Tibial nerve (tissue), 4 donors: ENCODE measurements at regions not wholly inside any gene's neighbourhood (a gene's known extent, or its start where the extent isn't known, plus 50 kb on each side); places are given as distances from the start of the nearest gene placed in this dataset.
A peak's percentile ranks its signal among the peaks of the same experiment; 100 is the strongest.
"Not testable (repeated sequence)": the region's sequence is repeated elsewhere in the genome, so short reads cannot be mapped to it uniquely, and the experiment has no call there.

Experiments used
- DNase-seq, 2 donors: peaks; one replicate each; pipeline ENCODE4 v3.0.0-alpha.2; 2019; ENCODE audit warnings: low spot score in 2 of 2
- H3K27ac ChIP-seq, 4 donors: fragments of 200-600 bp; sonication (generic) in 3 of 4; one replicate each; pipeline ENCODE4 v1.5.1; 2017 to 2019; ENCODE audit warnings: mild to moderate bottlenecking in 1 of 4
- H3K27me3 ChIP-seq, 2 donors: fragments of 200-600 bp; sonication (generic) in 1 of 2; one replicate each; pipeline versions ENCODE4 v1.5.1 to v1.6.0; 2017 to 2019
- H3K36me3 ChIP-seq, 3 donors: fragments of 200-600 bp; sonication (generic); one replicate each; pipeline ENCODE4 v1.5.1; 2018 to 2019
- H3K4me1 ChIP-seq, 4 donors: fragments of 200-600 bp; sonication (generic) in 3 of 4; one replicate each; pipeline ENCODE4 v1.5.1; 2017 to 2019
- H3K4me3 ChIP-seq, 4 donors: fragments of 200-600 bp; sonication (generic) in 3 of 4; one replicate each; pipeline ENCODE4 v1.5.1; 2017 to 2019; ENCODE audit warnings: mild to moderate bottlenecking in 1 of 4, moderate library complexity in 1 of 4
- H3K9me3 ChIP-seq, 4 donors: fragments of 200-600 bp; sonication (generic) in 3 of 4; one replicate each; pipeline ENCODE4 v1.5.1; 2017 to 2019
- EP300 ChIP-seq, 2 donors: sonication (generic); formaldehyde crosslinking; IDR thresholded peaks; one replicate each; pipeline ENCODE4 v1.6.1; 2017; ENCODE audit warnings: antibody characterized with exemption in 2 of 2, mild to moderate bottlenecking in 1 of 2
- POLR2A ChIP-seq, 2 donors: fragments of 450-650 bp; IDR thresholded peaks; one replicate each; pipeline ENCODE4 v1.6.1; 2017; ENCODE audit warnings: antibody characterized with exemption in 2 of 2, mild to moderate bottlenecking in 2 of 2, moderate library complexity in 2 of 2
- WGBS, 2 donors: methylation state at CpG; one replicate each; pipeline ENCODE4 v1.1.5; 2018; 5-methylcytosine and 5-hydroxymethylcytosine counted together
- TF ChIP-seq, protein P1 (sequence below), 5 experiments: fragments of 200-600 bp in 3 of 5; fragments of 450-650 bp in 2 of 5; sonication (generic) in 3 of 5; IDR thresholded peaks; one replicate each; pipeline ENCODE4 v1.5.1; 2016 to 2019; ENCODE audit warnings: antibody characterized with exemption in 5 of 5, mild to moderate bottlenecking in 3 of 5, moderate library complexity in 2 of 5

DNA sequence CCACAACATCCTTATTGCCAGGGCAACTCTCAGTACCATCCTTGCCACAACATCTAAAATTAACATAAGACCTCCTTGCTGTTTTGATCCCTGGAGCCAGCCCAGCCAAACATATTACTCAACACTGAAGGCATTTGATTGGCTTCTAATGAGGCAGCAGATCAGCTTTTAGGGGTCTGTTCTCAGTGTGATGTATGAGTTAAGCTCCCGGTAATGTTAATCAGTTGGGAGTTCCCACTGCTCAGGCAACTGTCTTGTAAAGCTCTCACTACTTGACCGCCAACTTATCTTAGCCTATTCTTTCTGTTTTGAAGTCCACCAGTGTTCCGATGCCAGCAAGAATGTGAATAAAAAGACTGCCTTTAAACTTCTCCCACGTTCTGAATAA, 158.9 kb downstream of the FOXB1 start:
- Histone ChIP-seq H3K4me3 (no peak overlapping the region), H3K9me3 (no peaks in the 10 kb centered on the region), H3K36me3 (no peaks in the 10 kb centered on the region), H3K4me1 (no peaks in the 10 kb centered on the region), H3K27me3 (no peaks in the 10 kb centered on the region), H3K27ac (no peak overlapping the region)
- TF ChIP-seq EP300 (IDR thresholded peaks at IDR 0.05) = no peak
- TF ChIP-seq, protein P1, sequence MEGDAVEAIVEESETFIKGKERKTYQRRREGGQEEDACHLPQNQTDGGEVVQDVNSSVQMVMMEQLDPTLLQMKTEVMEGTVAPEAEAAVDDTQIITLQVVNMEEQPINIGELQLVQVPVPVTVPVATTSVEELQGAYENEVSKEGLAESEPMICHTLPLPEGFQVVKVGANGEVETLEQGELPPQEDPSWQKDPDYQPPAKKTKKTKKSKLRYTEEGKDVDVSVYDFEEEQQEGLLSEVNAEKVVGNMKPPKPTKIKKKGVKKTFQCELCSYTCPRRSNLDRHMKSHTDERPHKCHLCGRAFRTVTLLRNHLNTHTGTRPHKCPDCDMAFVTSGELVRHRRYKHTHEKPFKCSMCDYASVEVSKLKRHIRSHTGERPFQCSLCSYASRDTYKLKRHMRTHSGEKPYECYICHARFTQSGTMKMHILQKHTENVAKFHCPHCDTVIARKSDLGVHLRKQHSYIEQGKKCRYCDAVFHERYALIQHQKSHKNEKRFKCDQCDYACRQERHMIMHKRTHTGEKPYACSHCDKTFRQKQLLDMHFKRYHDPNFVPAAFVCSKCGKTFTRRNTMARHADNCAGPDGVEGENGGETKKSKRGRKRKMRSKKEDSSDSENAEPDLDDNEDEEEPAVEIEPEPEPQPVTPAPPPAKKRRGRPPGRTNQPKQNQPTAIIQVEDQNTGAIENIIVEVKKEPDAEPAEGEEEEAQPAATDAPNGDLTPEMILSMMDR (IDR thresholded peaks at IDR 0.05) = no peak
- no peak for TF ChIP-seq POLR2A (IDR thresholded peaks at IDR 0.05)
- WGBS, 2 donors = 45 to 47% methylated on average over 4 of the region's 4 CpGs
- no peak for DNase-seq

DNA sequence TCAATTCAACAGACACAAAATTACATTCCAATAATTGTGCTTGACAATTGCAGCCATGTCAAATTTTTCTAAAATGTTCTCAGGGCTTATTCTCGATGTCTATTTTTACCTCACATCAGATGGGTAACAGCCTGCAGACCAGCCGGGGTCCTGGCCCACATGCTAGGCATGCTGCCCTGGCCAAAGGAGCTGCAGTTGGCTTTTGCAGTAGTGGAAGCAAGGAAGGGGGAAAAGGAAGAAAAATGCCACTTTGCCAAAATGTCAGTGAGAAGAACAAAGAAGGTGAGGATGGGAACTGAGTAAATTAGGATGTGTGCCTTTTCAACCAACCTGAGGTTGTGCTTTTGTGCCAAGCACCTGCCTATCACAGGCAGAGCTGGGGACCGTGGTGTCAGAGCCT, 161.0 kb downstream of the FOXB1 start:
- WGBS, 2 donors = 83 to 90% methylated on average over 3 of the region's 3 CpGs
- TF ChIP-seq, protein P1 (IDR thresholded peaks at IDR 0.05) = no peak
- TF ChIP-seq EP300 (IDR thresholded peaks at IDR 0.05) = no peak
- TF ChIP-seq POLR2A (IDR thresholded peaks at IDR 0.05) = no peak
- Histone ChIP-seq H3K9me3 (no peaks in the 10 kb centered on the region), H3K4me1 (no peaks in the 10 kb centered on the region), H3K27ac (no peak overlapping the region), H3K4me3 (no peak overlapping the region), H3K27me3 (no peaks in the 10 kb centered on the region), H3K36me3 (no peaks in the 10 kb centered on the region)
- DNase-seq = no peak

DNA sequence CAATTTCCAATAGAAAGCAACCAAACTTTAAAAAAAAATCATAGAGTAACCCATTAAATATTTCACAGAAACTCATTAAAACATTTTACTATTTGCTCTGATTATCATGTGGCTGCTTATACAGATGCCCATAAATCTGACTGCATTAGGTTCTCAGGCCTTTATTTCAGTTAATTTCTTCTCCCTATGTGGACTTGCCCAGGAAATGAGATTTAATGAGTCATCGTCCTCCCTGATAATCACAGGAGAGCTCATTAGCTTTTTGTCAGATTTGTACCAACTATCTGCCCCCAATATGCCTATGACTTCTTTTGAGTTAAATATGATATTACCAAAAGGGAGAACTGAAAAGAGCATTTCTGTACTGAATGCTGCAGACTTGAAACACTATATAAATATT, 168.0 kb downstream of the FOXB1 start:
- 32 to 47% methylated on average over 1 of the region's 1 CpG for WGBS, 2 donors
- no peak for TF ChIP-seq POLR2A (IDR thresholded peaks at IDR 0.05)
- TF ChIP-seq, protein P1 (IDR thresholded peaks at IDR 0.05) = no peak
- TF ChIP-seq EP300 (IDR thresholded peaks at IDR 0.05) = no peak
- Histone ChIP-seq H3K36me3 (no peaks in the 10 kb centered on the region), H3K27me3 (no peaks in the 10 kb centered on the region), H3K4me3 (no peak overlapping the region), H3K27ac (no peak overlapping the region), H3K4me1 (no peaks in the 10 kb centered on the region), H3K9me3 (no peaks in the 10 kb centered on the region)
- DNase-seq = no peak

DNA sequence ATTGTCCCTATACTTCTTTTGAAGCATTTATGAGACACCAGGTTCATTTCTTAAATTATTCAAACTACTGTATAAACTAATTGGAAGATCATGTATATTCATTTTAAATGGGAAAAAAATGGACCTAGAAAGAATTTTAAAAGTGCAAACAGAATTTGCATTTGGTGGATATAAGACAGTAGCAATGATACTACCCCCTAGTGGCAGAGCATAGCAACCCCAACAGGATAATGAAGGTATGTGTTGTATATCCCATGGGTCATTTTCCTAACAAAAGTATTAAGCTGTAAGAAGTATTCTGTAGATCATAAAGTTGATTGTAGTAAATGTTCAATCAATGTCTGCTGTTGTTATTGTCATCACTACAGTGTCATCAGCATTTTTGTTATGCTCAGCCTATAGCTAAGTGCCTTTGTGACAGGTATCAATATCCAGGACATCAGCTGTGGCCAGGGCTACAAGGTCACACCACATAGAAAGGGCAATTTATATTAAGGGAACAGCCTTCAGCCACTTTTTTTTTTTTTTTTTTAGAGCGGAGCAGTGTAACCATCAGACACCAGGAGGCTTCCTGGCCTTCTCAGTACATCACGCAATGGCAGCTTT, 175.8 kb downstream of the FOXB1 start:
- DNase-seq = peak in 1 of 2 donors; percentile 31
- Histone ChIP-seq H3K4me3 (no peak overlapping the region), H3K27ac (no peak overlapping the region), H3K4me1 (no peaks in the 10 kb centered on the region), H3K36me3 (no peaks in the 10 kb centered on the region), H3K9me3 (peaks cover 0 to 5% (median 0%) of the 10 kb centered on the region in 4 donors), H3K27me3 (no peaks in the 10 kb centered on the region)
- 75 to 82% methylated on average over 2 of the region's 2 CpGs for WGBS, 2 donors
- TF ChIP-seq, protein P1 (IDR thresholded peaks at IDR 0.05) = peak in 4 of 5 experiments; percentile 40 to 72 (median 50)
- TF ChIP-seq POLR2A (IDR thresholded peaks at IDR 0.05) (no peak), EP300 (IDR thresholded peaks at IDR 0.05) (no peak)

DNA sequence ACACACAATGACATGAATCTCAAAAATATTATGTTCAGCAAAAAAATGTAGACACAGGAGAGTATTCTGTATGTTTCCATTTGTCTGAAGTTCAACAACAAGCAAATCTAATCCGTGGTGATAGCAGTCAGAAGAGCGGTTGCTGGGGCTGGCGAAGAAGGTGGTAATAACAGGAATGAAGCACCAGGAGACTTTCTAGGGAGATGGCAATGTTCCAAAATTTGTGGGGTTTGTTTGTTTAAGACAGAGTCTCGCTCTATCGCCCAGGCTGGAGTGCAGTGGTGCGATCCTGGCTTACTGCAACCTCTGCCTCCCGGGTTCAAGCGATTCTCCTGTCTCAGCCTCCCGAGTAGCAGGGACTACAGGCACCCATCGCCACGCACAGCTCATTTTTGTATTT, 177.8 kb downstream of the FOXB1 start:
- not testable (repeated sequence) for H3K4me3 ChIP-seq, H3K4me1 ChIP-seq
- whole genome bisulfite sequencing, 2 donors = 88 to 90% methylated on average over 11 of the region's 11 CpGs

DNA sequence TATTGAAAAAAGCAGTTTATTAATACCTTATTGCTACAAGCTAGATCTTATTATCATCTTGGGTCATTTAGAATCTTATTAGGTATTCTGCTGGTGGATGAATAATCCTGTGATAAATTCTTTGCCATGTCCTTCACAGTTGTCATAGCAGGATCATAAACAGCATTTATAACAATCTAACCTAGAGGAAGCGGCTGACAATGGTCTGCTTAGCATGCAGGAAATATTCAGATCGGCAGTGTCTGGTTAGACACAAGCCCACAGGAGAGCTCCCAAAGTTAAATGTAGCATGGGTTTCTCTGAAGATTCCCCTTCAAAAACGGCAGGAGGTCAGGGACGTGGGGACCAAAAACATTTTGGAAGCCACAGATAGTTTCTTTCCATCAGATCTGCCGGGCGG, 179.3 kb downstream of the FOXB1 start:
- Histone ChIP-seq H3K9me3 (no peaks in the 10 kb centered on the region), H3K36me3 (no peaks in the 10 kb centered on the region), H3K4me1 (no peaks in the 10 kb centered on the region), H3K4me3 (no peak overlapping the region), H3K27me3 (no peaks in the 10 kb centered on the region), H3K27ac (no peak overlapping the region)
- WGBS, 2 donors = 75 to 80% methylated on average over 6 of the region's 6 CpGs
- DNase-seq = no peak
- no peak for TF ChIP-seq POLR2A (IDR thresholded peaks at IDR 0.05)
- TF ChIP-seq EP300 (IDR thresholded peaks at IDR 0.05) = no peak
- TF ChIP-seq, protein P1 (IDR thresholded peaks at IDR 0.05) = no peak

More for the DNA sequence above, 177.8 kb downstream of the FOXB1 start:
- H3K27ac ChIP-seq, H3K27me3 ChIP-seq, DNase-seq, H3K36me3 ChIP-seq, H3K9me3 ChIP-seq: not testable (repeated sequence)
